ENCODE measurements at regions not wholly inside any gene's neighbourhood (a gene's known extent, or its start where the extent isn't known, plus 50 kb on each side); places are given as distances from the start of the nearest gene placed in this dataset.

DNA sequence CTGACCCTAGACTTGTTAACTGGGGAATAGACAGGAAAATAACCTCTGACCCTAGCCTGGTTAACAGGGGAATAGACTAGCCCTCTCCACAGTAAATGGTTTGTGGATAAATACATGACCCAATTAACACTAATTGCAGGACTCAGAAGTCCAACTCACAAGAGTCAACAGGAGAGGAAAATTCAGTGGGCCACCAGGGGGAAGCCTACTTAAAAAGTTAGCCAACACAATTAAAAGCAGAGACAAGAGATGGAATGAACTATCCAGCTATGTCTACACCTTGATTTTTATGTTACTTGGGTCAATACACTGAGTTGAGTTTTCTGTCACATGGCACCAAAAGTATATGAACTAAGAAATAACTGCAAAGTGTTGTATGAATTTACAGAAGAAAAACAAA is 158.8 kb upstream of the SLC39A10 start:
- no peak for DNase-seq (ENCODE audit: low read depth, low spot score)

DNA sequence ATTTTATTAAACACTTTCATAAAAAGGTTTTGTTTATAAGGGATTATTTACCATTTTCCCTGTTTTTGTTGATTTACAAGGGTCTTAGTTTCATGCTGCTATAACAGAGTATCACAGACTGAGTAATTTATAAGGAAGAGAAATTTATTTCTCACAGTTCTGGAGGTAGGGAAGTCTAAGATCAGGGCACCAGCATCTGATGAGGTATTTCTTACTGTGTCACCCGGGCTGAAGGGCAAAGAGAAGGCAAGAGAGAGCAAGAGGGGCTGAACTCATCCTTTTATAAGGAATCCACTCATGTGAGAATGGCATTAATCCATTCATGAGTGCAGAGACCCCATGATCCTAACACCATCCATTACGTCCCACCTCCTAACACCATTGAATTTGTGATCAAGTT is 160.0 kb upstream of the SLC39A10 start:
- DNase-seq (ENCODE audit: low read depth, low spot score): no peak

DNA sequence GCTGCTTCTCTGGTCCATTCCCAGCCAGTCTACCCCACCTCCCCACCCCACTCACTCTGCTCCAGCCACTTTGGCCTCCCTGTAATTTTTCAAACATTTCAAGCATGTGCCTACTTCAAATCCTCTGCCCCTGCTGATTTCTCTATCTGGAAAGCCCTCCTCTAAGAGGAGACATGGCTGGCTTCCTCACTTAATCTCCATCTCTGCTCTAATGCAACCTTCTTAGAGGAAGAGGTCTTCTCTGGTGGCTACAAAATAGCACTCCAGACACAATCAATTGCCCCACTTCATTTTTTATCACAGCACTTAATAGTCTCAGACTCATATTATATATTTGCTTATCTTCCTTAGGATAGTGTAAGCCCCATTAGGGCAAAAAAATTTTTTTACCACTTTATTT is 161.1 kb upstream of the SLC39A10 start:
- no peak for DNase-seq (ENCODE audit: low read depth, low spot score)

DNA sequence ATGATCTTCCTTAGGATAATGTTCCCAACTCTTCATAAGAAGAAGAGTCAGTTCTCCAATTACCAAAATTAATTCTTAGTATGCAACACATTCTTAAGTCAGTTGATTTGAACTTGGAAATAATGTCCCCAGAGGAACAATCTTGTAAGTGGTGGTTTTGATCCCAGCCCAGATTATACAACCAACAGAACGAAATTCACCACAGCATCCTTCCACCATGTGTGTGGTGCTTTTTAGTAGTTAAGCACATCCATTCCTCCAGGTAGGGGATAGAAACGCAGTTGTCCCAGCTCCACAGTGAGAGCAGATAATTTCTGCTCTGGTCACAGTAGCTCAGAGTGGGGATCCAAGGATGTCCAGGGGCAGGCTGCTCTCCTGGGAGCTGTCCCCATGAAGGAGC is 161.7 kb upstream of the SLC39A10 start:
- no peak for DNase-seq (ENCODE audit: low read depth, low spot score)

DNA sequence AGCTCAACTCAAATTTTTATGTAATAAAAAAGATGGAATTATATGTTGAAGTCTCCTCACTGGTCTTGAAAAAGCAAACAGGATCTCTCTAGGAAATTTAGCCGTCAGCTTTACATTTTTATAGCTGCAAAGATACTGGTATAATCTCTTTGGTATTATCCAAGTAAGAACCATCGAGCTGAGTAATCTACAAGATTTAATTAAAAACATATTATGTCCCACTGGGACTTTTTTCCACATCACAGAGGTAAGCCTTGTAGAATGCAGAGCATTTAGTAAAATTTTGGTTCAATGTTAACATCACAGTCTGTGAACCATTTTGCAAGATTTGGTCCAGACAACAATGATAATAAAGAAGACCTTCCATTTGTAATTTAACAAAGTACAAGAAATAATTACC is 162.6 kb upstream of the SLC39A10 start:
- no peak for DNase-seq (ENCODE audit: low read depth, low spot score)

DNA sequence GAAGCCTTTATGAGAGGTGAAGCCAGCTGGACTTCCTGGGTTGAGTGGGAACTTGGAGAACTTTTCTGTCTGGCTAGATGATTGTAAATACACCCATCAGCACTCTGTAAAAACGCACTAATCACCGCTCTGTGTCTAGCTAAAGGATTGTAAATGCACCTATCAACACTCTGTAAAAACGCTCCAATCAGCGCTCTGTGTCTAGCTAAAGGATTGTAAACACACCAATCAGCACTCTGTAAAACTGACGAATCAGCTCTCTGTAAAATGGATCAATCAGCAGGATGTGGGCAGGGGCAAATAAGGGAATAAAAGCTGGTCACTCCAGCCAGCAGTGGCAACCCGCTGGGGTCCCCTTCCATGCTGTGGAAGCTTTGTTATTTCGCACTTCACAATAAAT is 163.6 kb upstream of the SLC39A10 start:
- no peak for DNase-seq (ENCODE audit: low read depth, low spot score)

DNA sequence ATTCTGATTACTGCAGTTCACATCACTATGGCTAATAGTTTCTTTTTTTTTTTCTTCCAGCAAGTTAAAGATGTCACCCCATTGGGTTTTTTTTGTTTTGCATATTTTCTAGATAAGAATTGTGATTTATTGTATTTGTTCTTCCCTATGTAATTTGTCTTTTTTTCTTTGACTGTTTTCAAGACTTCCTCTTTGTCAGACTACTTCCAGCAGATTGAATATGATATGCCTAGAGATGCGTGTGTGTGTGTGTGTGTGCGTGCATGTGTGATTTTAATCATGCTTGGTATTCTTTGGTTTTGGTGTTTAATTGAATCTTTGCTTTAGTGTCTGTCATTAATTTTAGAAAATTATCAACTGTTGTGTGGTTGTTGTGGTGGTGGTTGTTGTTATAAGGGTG is 166.7 kb upstream of the SLC39A10 start:
- DNase-seq (ENCODE audit: low read depth, low spot score): no peak

DNA sequence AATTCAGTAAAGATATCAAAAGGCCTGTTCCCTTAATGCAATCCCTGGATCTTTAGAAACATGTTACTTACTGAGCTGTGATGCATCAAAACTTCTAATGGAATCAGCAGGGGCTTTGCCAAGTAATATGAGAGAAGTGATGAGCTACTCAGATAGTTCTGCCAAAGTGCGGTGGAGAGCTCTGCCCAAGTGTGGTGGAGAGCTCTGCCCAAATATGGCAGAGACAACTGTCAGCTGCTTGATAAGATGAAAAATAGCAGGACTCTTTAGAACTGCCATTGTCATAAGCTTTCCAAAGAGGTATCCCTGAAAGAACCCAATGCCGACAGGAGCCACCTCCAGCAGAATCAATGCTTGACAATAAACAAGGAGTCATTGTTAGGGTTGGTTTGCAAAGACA is 167.9 kb upstream of the SLC39A10 start:
- no peak for DNase-seq (ENCODE audit: low read depth, low spot score)

DNA sequence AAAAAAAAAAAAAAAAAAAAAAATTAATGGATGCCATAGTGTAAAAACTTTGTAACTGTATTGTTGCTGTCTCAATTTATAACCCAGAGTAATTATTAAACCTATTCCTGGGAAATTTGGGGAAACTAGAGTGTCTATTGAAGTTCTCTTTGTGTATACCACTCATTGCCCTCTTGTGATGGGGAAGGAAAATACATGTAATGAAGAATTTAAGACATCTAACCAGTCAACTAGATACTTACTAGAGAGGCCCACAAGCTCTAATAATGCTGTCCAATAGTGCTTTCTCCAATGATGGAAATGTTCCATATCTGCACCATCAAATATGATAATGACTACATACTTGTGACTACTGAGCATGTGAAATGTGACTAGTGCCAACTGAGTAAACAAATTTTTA is 168.5 kb upstream of the SLC39A10 start:
- DNase-seq (ENCODE audit: low read depth, low spot score): no peak

DNA sequence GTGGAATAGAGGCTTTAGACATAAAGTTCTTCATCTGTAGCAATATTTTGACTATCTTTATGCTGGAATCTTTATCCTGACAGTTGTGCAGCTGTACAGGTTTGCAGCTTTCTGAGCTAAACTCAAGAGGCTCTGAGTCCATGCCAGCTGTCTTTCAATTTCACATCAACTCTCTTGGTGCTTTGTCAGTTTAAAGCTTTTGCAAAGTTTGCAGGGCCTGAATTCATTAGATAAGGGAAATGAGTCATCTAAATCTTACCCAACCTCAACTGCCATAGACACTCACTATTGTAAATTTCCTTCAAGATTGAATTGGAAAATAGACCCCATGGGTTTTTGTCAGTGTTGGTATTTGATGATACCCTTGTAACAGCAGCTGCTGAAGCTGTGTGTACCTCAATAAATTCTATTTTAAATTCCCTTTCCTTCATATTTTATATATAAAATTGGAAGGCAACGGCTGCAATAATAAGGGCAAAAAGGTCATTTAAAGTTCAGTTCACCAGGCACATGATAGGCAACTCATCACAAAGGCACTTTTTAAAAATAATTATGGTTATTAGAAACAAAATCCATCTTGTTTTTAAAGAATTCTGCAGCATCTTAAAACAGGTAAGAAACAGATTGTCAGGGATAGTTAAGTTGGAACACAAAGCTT is 169.9 kb upstream of the SLC39A10 start:
- DNase-seq (ENCODE audit: low read depth, low spot score): peak; percentile 69

DNA sequence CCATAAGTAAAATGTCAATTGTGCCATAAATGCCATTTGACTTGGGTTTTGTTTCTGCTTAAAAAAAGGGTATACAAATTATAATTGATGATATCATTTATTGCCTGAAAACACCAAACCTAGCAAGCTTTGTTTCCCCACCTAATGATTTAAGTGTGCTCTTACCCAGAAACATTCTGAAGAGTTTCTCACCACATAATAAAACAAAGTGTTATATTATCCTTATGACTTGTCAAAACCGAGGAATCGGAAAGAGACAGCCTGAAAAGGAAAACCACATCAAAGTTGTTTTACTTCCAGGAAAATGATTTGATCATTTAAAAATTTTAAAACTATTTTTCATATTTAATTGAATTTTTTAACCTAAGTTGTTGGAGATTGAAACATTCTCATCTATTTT is 170.5 kb upstream of the SLC39A10 start:
- DNase-seq (ENCODE audit: low read depth, low spot score): no peak

DNA sequence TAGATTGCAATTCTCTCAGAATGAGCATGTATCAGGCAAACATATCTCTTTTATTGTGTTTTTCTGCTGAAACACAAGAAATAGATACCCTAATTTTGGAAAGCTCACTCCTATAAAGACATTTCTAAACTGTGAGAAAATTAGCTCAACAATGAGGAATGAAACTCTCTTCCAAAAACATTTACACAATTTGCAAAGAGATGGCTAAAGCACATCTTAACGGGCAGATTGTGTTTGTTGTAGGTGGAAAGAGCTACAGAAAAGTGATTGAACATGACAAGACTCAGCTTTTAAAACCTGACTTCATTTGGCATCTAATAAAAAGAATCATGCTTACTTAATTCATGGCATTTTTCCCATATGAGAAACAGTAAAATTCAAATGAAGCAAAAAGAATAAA is 175.0 kb upstream of the SLC39A10 start:
- DNase-seq (ENCODE audit: low read depth, low spot score): no peak

DNA sequence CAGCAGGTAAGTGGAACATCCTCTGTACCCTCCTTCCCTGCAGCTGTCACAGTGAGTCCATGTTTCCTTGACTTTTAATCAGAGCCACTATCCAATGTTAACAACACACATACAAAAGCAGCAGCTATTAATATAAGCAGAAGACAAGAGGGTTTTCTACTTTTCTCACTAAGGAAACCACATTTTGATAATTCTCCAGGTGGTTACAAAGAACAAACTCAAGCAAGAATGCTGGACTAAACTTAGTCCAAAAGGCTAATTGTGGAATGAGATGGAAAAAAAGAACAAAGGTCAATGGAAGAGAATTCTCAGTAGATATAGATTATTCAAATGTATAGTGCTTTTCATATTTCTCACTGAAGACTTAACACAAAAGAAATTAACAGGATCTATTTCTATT is 176.9 kb upstream of the SLC39A10 start:
- peak; percentile 35 for DNase-seq (ENCODE audit: low read depth, low spot score)

DNA sequence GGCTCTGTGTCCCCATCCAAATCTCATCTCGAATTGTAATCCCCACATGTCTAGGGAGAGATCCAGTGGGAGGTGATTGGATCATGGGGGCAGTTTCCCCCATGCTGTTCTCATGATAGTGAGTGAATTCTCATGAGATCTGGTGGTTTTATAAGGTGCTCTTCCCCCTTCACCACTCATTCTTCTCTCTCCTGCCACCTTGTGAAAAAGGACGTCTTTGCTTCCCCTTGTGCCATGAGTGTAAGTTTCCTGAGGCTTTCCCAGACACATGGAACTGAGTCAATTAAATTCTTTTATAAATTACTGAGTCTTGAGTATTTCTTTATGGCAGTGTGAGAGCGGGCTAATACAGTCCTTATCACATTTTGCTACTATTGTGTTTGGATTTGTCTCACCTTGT is 177.6 kb upstream of the SLC39A10 start:
- no peak for DNase-seq (ENCODE audit: low read depth, low spot score)

DNA sequence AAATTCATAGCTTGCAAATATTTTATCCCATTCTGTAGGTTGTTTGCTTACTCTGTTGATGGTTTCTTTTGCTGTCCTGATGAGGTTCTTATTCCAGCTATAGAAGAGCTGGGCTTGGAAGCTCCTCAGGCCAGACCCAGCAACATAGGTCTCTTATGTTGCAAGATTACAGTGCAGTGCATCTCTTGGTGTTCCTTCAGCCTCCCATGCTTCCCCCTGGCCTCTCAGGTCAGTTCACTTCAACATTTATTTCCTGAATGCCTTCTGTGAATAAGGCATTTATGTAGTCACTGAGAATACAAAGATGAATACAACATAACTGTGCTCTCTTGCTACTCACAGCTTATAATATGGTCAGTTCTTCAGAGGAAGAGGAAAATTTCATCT is 179.0 kb upstream of the SLC39A10 start:
- DNase-seq (ENCODE audit: low read depth, low spot score): no peak

DNA sequence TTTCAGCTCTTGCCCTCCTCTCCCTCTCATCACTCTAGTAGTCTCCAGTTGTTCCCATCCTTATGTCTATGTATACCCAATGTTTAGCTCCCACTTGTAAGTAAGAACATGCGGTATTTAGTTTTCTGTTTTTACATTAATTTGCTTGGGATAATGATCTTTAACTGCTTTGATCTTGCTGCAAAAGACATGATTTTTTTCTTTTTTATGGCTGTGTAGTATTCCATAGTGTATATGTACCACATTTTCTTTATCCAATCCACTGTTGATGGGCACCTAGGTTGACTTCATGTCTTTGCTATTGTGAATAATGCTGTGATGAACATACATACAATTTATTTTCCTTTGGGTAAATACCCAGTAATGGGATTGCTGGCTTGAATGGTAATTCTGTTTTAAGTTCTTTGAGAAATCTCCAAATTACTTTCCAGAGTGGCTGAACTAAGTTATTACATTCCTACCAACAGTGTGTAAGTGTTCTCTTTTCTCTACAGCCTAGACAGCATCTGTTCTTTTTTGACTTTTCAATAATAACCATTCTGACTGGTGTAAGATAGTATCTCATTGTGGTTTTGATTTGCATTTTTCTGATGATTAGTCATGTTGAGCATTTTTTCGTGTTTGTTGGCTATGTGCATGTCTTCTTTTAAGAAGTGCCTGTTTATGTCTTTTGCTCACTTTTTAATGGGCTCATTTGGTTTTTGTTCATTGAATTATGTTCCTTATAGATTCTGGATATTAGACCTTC is 179.6 kb upstream of the SLC39A10 start:
- DNase-seq (ENCODE audit: low read depth, low spot score): peak; percentile 64

DNA sequence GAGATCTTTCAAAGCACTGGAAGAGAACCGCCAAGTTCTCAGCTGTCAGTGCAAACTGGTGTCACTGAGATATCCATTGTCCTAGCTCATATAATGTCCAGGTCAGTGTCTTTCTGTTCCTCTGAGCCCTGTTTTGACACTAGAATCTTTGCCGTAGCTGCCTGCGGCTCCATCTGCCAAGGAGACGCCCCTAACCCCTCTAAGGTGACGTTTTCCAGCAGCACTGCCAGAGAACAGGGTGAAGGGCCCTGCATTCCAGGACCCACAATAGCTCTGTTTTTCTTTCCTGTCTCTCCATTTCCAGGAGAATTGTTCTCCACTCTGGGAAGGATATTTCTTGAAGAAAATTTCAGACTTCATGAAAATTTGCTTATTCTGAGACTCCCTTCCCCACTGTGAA is 181.7 kb upstream of the SLC39A10 start:
- DNase-seq (ENCODE audit: low read depth, low spot score): no peak

DNA sequence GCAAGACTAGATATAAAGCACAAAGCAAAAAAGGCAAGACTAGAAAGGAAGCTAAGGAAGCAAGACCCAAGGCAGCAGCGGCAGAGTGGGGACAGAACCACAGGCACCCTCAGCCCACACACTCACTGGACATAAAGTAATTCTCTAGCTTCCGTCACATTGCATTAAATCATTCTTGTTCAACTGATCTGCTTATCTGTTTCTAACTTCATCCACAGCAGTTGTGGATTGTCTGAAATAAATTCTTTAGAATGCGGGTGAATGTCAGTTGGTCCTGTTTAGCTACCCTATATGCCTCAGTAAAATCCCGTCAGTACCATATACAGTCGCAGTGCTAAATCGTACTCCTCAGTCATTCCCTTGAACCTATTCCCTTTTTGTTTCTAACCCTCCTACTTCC is 183.2 kb upstream of the SLC39A10 start:
- no peak for DNase-seq (ENCODE audit: low read depth, low spot score)

DNA sequence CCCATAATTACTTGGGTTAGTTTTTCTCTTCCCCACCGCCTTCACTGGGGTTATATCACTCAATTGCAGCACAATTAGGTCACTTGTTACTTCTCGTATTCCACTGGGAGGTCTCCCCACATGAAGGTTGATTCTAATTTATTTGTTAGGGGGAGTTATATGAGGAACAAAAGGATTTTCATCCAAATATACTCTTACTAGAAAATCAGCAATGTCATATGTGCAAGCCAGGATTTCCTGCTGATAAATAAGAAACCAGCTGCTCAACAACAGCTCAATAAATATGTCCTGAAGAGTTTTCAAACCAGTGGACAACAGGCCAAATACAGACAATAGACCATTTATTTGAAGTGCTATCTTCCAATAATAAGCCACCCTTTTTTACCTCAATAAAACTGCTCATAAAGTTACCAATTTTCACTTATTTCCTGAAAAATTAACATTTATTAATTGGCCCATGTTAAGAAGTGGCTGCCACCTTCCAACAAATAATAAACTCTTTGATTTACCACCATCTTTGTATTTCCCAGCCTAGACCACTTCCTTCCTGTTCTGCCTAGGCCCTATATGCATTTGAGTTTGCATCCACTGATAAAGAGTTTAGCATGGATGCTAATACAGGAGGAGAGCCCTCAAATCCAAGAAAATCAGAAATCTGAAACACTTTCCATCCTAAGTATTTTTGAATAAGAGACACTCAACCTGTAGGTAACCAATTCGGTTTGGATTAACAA is 184.4 kb upstream of the SLC39A10 start:
- no peak for DNase-seq (ENCODE audit: low read depth, low spot score)

DNA sequence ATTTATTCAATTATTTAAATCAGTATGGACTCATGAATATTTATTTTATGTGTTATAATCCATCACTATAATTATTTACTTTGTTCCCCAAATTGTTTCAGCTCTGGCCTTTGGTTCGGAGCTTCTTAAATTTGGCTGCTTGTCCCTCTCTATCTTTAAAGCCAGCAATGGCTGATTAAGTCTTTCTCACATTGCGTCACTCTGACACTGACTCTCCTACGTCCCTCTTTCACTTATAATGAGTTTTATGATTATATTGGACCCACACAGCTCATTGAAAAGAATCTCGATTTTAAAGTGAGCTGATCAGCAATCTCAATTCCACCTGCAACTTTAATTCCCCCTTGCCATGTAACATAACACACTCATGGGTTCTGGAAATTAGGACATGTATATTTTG is 185.2 kb upstream of the SLC39A10 start:
- no peak for DNase-seq (ENCODE audit: low read depth, low spot score)

DNA sequence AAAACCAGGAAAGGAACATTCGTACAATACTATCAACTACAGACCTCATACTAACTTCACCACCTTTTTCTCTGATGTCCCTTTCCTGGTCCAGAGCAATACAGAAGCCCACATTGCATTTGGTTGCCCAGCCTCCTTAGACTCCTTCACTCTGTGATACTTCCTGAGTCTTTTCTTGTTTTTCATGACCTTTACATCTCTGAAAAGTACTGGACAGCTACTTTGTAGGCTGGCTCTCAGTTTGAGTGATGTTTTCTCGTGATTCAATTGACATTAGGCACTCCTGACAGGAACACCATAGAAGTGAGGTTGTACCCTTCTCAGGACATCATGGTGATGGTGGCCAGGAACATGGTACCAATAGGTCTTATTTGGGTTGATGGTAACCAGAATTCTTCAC is 185.9 kb upstream of the SLC39A10 start:
- no peak for DNase-seq (ENCODE audit: low read depth, low spot score)

DNA sequence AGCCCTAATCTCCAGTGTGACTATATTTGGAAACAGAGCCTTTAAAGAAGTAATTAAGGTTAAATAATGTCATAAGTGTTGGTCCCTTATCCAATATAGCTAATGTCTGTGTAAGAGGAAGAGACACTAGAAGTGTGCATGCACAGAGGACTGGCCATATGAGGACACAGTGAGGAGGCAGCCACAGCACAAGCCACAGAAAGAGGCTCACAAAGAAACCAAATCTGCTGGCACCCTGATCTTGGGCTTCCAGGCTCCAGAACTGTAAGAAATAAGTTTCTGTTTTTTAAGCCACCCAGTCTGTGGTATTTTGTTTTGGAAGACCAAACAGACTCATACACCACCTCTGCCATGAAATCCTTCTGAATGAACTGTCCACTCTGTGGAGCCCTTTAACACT is 186.4 kb upstream of the SLC39A10 start:
- no peak for DNase-seq (ENCODE audit: low read depth, low spot score)

DNA sequence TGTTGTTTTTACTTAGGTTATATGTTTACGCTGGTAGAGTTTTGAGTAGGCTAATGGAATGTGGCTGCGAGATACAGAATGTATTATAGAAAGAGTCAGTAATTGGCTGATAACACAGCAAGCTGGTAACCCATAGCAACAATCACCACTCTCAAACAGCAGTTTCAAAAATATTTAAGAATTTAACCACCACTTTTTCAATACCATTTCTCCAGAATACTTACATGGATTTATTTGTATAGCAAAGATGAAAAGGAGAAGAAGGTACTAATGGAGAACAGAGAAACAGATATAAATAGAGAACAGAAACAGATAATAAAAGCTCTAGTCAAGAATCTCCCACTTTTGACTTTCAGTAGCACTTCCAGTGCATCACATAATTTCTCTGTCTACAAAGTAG is 188.3 kb upstream of the SLC39A10 start:
- no peak for DNase-seq (ENCODE audit: low read depth, low spot score)

Data from astrocyte of the hippocampus (primary cell).